Hepatocyte (in vitro differentiated cells): ENCODE measurements at regions not wholly inside any gene's neighbourhood (a gene's known extent, or its start where the extent isn't known, plus 50 kb on each side); places are given as distances from the start of the nearest gene placed in this dataset.

Experiments used
- DNase-seq: peaks from one replicate; pipeline ENCODE4 v3.0.0-alpha.2; 2016; ENCODE audit warnings: low spot score
- H2AFZ ChIP-seq: fragments of 200-600 bp; sonication (generic); 2 replicates; pipeline ENCODE4 v1.6.0; 2016; ENCODE audit warnings: antibody characterized with exemption, mild to moderate bottlenecking
- H3K27ac ChIP-seq: fragments of 200-600 bp; sonication (generic); 2 replicates; pipeline ENCODE4 v1.5.1; 2016; ENCODE audit warnings: mild to moderate bottlenecking
- H3K27me3 ChIP-seq: fragments of 200-600 bp; sonication (generic); 2 replicates; pipeline ENCODE4 v1.6.1; 2016
- H3K36me3 ChIP-seq: fragments of 200-600 bp; sonication (generic); replicated peaks from 2 replicates; pipeline ENCODE4 v1.5.1; 2016; ENCODE audit warnings: low read depth; ENCODE audit not compliant: insufficient read depth
- H3K4me1 ChIP-seq: fragments of 200-600 bp; sonication (generic); 2 replicates; pipeline ENCODE4 v1.5.1; 2016; ENCODE audit warnings: mild to moderate bottlenecking, moderate library complexity; ENCODE audit not compliant: insufficient read depth
- H3K4me2 ChIP-seq: fragments of 200-600 bp; sonication (generic); 2 replicates; pipeline ENCODE4 v1.6.0; 2016
- H3K4me3 ChIP-seq: fragments of 200-600 bp; sonication (generic); 2 replicates; pipeline ENCODE4 v1.5.1; 2016; ENCODE audit warnings: mild to moderate bottlenecking
- H3K79me2 ChIP-seq: fragments of 200-600 bp; sonication (generic); 2 replicates; pipeline ENCODE4 v1.6.0; 2017; ENCODE audit warnings: mild to moderate bottlenecking
- H3K9me2 ChIP-seq: fragments of 200-600 bp; sonication (generic); replicated peaks from 2 replicates; pipeline ENCODE4 v1.6.0; 2017; ENCODE audit warnings: mild to moderate bottlenecking; ENCODE audit not compliant: insufficient read depth
- H3K9me3 ChIP-seq: fragments of 200-600 bp; sonication (generic); 2 replicates; pipeline ENCODE4 v1.5.1; 2016; ENCODE audit warnings: low read depth, mild to moderate bottlenecking
- H4K20me1 ChIP-seq: fragments of 200-600 bp; sonication (generic); 2 replicates; pipeline ENCODE4 v1.6.0; 2016; ENCODE audit warnings: mild to moderate bottlenecking; ENCODE audit not compliant: insufficient read depth, poor library complexity, severe bottlenecking
- EZH2 ChIP-seq: fragments of 200-600 bp; sonication (generic); IDR thresholded peaks from 2 replicates; pipeline ENCODE4 v1.6.1; 2016; ENCODE audit warnings: antibody characterized with exemption, mild to moderate bottlenecking, borderline replicate concordance
- EZH2phosphoT487 ChIP-seq: fragments of 200-600 bp; sonication (generic); IDR thresholded peaks from one replicate; pipeline ENCODE4 v1.6.1; 2018; ENCODE audit warnings: antibody characterized with exemption, mild to moderate bottlenecking, low read depth, moderate library complexity; ENCODE audit not compliant: unreplicated experiment, severe bottlenecking
- WGBS: methylation state at CpG from one replicate; pipeline ENCODE4 v1.1.6; 2016; ENCODE audit warnings: low lambda C conversion rate; ENCODE audit errors: missing lambda C conversion rate; 5-methylcytosine and 5-hydroxymethylcytosine counted together
- TF ChIP-seq, protein P1 (sequence below): fragments of 200-600 bp; sonication (generic); IDR thresholded peaks from 2 replicates; pipeline ENCODE4 v1.5.1; 2016; ENCODE audit warnings: antibody characterized with exemption, mild to moderate bottlenecking; ENCODE audit not compliant: poor library complexity

DNA sequence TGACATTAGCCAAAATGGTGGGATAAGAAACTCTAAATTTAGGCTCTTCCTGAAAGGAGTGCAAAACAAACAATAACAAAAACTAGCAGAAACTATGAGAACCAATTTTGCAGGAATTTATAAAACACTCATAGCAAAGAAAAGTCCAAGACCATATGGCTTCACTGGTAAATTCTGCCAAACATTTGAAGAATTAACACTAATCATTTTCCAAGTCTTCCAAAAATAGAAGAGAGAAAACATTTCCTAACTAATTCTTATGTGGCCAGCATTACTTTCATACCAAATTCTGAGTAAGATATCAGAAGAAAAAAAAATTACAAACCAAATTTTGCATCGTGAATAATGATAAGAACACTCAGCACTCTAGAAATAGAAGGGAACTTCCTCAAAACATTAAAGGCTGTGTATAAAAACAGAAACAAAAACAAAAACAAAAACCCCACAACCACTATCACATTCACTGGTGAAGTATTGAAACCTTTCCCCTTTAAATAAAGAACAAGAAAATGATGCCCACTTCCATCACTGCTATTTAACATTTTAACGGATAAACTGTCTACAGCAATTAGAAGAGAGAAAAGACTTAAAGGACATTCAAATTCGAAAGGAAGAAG is 524.3 kb upstream of the GALNTL6 start:
- 61% methylated on average over 3 of the region's 3 CpGs for WGBS
- no peaks in the 10 kb centered on the region for H3K79me2 ChIP-seq
- H3K4me2 ChIP-seq = no peak overlapping the region
- DNase-seq = no peak
- no peak overlapping the region for H3K4me3 ChIP-seq
- H3K4me1 ChIP-seq = no peaks in the 10 kb centered on the region
- H3K27ac ChIP-seq = no peak overlapping the region
- H3K27me3 ChIP-seq = no peaks in the 10 kb centered on the region
- H3K9me3 ChIP-seq = no peaks in the 10 kb centered on the region
- no peak overlapping the region for H2AFZ ChIP-seq
- no peaks in the 10 kb centered on the region for H4K20me1 ChIP-seq
- no peaks in the 10 kb centered on the region for H3K36me3 ChIP-seq
- H3K9me2 ChIP-seq = no peaks in the 10 kb centered on the region
- no peak for TF ChIP-seq EZH2
- TF ChIP-seq, protein P1, sequence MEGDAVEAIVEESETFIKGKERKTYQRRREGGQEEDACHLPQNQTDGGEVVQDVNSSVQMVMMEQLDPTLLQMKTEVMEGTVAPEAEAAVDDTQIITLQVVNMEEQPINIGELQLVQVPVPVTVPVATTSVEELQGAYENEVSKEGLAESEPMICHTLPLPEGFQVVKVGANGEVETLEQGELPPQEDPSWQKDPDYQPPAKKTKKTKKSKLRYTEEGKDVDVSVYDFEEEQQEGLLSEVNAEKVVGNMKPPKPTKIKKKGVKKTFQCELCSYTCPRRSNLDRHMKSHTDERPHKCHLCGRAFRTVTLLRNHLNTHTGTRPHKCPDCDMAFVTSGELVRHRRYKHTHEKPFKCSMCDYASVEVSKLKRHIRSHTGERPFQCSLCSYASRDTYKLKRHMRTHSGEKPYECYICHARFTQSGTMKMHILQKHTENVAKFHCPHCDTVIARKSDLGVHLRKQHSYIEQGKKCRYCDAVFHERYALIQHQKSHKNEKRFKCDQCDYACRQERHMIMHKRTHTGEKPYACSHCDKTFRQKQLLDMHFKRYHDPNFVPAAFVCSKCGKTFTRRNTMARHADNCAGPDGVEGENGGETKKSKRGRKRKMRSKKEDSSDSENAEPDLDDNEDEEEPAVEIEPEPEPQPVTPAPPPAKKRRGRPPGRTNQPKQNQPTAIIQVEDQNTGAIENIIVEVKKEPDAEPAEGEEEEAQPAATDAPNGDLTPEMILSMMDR = no peak

DNA sequence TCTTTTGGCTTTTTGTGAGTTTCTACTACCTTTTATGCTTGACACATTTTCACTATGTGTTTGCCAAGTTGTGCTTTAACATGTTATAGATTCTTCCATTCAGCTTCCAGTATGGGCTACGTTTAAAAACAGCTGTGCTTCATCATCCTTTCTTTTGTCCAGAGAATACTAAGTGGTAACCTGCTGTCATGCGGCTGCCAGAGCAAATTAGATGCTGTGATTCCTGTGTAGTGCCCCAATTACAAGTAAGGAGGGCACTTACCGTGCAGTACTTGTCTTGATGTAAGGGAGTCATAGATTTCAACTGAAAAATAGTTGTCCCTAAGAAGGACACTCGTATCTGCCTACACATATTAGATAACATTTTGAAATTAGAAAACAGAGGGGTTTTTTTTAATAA is 531.8 kb upstream of the GALNTL6 start:
- Histone ChIP-seq H4K20me1 (no peaks in the 10 kb centered on the region), H3K79me2 (no peaks in the 10 kb centered on the region), H3K9me3 (no peaks in the 10 kb centered on the region), H3K9me2 (no peaks in the 10 kb centered on the region), H3K36me3 (no peaks in the 10 kb centered on the region), H3K4me1 (no peaks in the 10 kb centered on the region), H3K27me3 (no peaks in the 10 kb centered on the region), H3K27ac (no peak overlapping the region), H3K4me3 (no peak overlapping the region), H2AFZ (no peak overlapping the region), H3K4me2 (no peak overlapping the region)
- no peak for TF ChIP-seq EZH2phosphoT487
- TF ChIP-seq EZH2 = no peak
- TF ChIP-seq, protein P1 = no peak
- DNase-seq = no peak
- WGBS = 75% methylated on average over 4 of the region's 4 CpGs

DNA sequence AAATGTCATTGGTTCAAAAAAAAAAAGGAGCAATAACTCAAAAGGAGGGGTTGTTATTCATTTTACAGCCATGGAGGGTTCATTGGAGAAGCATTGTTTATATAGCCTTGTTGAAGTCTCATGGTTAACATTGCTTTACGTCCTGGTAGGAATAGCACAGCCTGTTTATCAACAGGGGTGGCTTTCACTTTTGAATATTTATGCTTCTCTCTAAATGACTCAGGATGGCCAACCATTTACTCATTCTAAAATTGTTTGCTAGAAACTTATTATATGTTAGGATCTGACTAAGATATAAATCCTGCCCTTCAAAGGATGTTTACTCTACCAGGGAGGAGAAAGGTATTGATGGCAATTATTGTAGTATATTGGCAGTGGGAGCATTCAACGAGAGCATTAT is 534.1 kb upstream of the GALNTL6 start:
- Histone ChIP-seq H3K9me3 (no peaks in the 10 kb centered on the region), H3K36me3 (no peaks in the 10 kb centered on the region), H3K27ac (no peak overlapping the region), H3K4me1 (no peaks in the 10 kb centered on the region), H3K9me2 (no peaks in the 10 kb centered on the region), H3K4me2 (no peak overlapping the region), H3K27me3 (no peaks in the 10 kb centered on the region), H4K20me1 (no peaks in the 10 kb centered on the region), H3K79me2 (no peaks in the 10 kb centered on the region), H2AFZ (no peak overlapping the region), H3K4me3 (no peak overlapping the region)
- no peak for TF ChIP-seq EZH2phosphoT487
- TF ChIP-seq EZH2 = no peak
- TF ChIP-seq, protein P1 = no peak
- DNase-seq = no peak
- 64% methylated on average over 2 of the region's 2 CpGs for WGBS

DNA sequence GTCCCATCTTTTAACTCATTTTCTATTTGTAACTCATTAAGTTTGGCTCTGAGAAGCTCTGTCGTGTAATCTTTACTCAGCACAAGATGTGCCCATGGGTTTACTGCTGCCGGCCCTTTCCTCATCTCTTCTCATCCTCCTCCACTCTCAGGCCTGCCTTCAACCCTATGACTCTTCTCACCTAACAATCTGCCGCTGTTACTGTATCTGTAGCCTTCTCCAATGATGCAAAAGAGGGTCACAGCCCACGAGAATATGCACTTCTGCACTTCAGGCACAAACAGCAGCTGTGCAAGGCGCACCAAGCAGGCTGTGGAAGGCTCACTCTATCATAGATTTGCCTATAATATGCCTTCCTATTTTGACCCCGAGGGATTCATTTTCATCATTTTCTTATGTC is 546.5 kb upstream of the GALNTL6 start:
- TF ChIP-seq, protein P1 = no peak
- no peak for TF ChIP-seq EZH2
- TF ChIP-seq EZH2phosphoT487 = no peak
- no peak for DNase-seq
- Histone ChIP-seq H3K27me3 (no peaks in the 10 kb centered on the region), H3K36me3 (no peaks in the 10 kb centered on the region), H3K4me1 (no peaks in the 10 kb centered on the region), H4K20me1 (no peaks in the 10 kb centered on the region), H2AFZ (no peak overlapping the region), H3K4me3 (no peak overlapping the region), H3K79me2 (no peaks in the 10 kb centered on the region), H3K4me2 (no peak overlapping the region), H3K27ac (no peak overlapping the region), H3K9me3 (no peaks in the 10 kb centered on the region), H3K9me2 (no peaks in the 10 kb centered on the region)
- WGBS = 77% methylated on average over 6 of the region's 6 CpGs
